ENCODE measurements at regions not wholly inside any gene's neighbourhood (a gene's known extent, or its start where the extent isn't known, plus 50 kb on each side); places are given as distances from the start of the nearest gene placed in this dataset.

GRCh38 chr7:33706186-33706585 lies 199.2 kb upstream of the BMPER start:
- H3K4me3 ChIP-seq (ENCODE audit: low read length): no peak overlapping the region
- H4K20me1 ChIP-seq (ENCODE audit: insufficient read depth, low read depth, low read length): no peaks in the 10 kb centered on the region
- no peak overlapping the region for H2AFZ ChIP-seq (ENCODE audit: low read length)
- H3K79me2 ChIP-seq (ENCODE audit: low read length): no peaks in the 10 kb centered on the region
- H3K27me3 ChIP-seq (ENCODE audit: low read length): peaks cover 3% of the 10 kb centered on the region; the same call in 1 of the 2 replicates
- no peak overlapping the region for H3K27ac ChIP-seq (ENCODE audit: low read length)
- no peaks in the 10 kb centered on the region for H3K9me2 ChIP-seq (replicated peaks; ENCODE audit: insufficient read depth, low read length)
- peaks cover 4% of the 10 kb centered on the region; the same call in 1 of the 2 replicates for H3K9me3 ChIP-seq (ENCODE audit: low read length)
- no peak overlapping the region for H3K9ac ChIP-seq (ENCODE audit: low read length)
- DNase-seq: no peak
- H3K4me1 ChIP-seq (ENCODE audit: low read length): no peaks in the 10 kb centered on the region
- H3K36me3 ChIP-seq (ENCODE audit: insufficient read depth, low read length): no peaks in the 10 kb centered on the region
- H3K4me2 ChIP-seq (ENCODE audit: low read depth, low read length, poor library complexity, severe bottlenecking): no peak overlapping the region

GRCh38 chr7:33706771-33707200 lies 198.6 kb upstream of the BMPER start:
- H2AFZ ChIP-seq (ENCODE audit: low read length): no peak overlapping the region
- H3K9me2 ChIP-seq (replicated peaks; ENCODE audit: insufficient read depth, low read length): no peaks in the 10 kb centered on the region
- no peak overlapping the region for H3K27ac ChIP-seq (ENCODE audit: low read length)
- H3K36me3 ChIP-seq (ENCODE audit: insufficient read depth, low read length): no peaks in the 10 kb centered on the region
- no peaks in the 10 kb centered on the region for H4K20me1 ChIP-seq (ENCODE audit: insufficient read depth, low read depth, low read length)
- peaks cover 3% of the 10 kb centered on the region; the same call in 1 of the 2 replicates for H3K27me3 ChIP-seq (ENCODE audit: low read length)
- H3K9me3 ChIP-seq (ENCODE audit: low read length): peaks cover 2% of the 10 kb centered on the region; the same call in 1 of the 2 replicates
- H3K79me2 ChIP-seq (ENCODE audit: low read length): no peaks in the 10 kb centered on the region
- H3K4me2 ChIP-seq (ENCODE audit: low read depth, low read length, poor library complexity, severe bottlenecking): no peak overlapping the region
- no peak overlapping the region for H3K9ac ChIP-seq (ENCODE audit: low read length)
- H3K4me3 ChIP-seq (ENCODE audit: low read length): no peak overlapping the region
- DNase-seq: no peak
- no peaks in the 10 kb centered on the region for H3K4me1 ChIP-seq (ENCODE audit: low read length)

- Histone ChIP-seq H3K27me3 (ENCODE audit: low read length) (no peaks in the 10 kb centered on the region), H4K20me1 (ENCODE audit: insufficient read depth, low read depth, low read length) (no peaks in the 10 kb centered on the region), H3K9ac (ENCODE audit: low read length) (no peak overlapping the region), H3K9me3 (ENCODE audit: low read length) (no peaks in the 10 kb centered on the region), H3K36me3 (ENCODE audit: insufficient read depth, low read length) (no peaks in the 10 kb centered on the region), H3K4me3 (ENCODE audit: low read length) (no peak overlapping the region), H3K27ac (ENCODE audit: low read length) (no peak overlapping the region), H2AFZ (ENCODE audit: low read length) (no peak overlapping the region), H3K9me2 (replicated peaks; ENCODE audit: insufficient read depth, low read length) (no peaks in the 10 kb centered on the region), H3K4me1 (ENCODE audit: low read length) (no peaks in the 10 kb centered on the region), H3K79me2 (ENCODE audit: low read length) (no peaks in the 10 kb centered on the region), H3K4me2 (ENCODE audit: low read depth, low read length, poor library complexity, severe bottlenecking) (no peak overlapping the region)
- DNase-seq: no peak
Measured at GRCh38 chr7:33707427-33707826, 197.9 kb upstream of the BMPER start.

GRCh38 chr7:33710608-33711007 lies 194.7 kb upstream of the BMPER start:
- Histone ChIP-seq H3K9me2 (replicated peaks; ENCODE audit: insufficient read depth, low read length) (no peaks in the 10 kb centered on the region), H3K9me3 (ENCODE audit: low read length) (no peaks in the 10 kb centered on the region), H3K27ac (ENCODE audit: low read length) (no peak overlapping the region), H3K27me3 (ENCODE audit: low read length) (no peaks in the 10 kb centered on the region), H3K4me1 (ENCODE audit: low read length) (no peaks in the 10 kb centered on the region), H3K4me3 (ENCODE audit: low read length) (no peak overlapping the region), H3K9ac (ENCODE audit: low read length) (no peak overlapping the region), H3K36me3 (ENCODE audit: insufficient read depth, low read length) (no peaks in the 10 kb centered on the region), H3K4me2 (ENCODE audit: low read depth, low read length, poor library complexity, severe bottlenecking) (no peak overlapping the region), H2AFZ (ENCODE audit: low read length) (no peak overlapping the region), H3K79me2 (ENCODE audit: low read length) (no peaks in the 10 kb centered on the region), H4K20me1 (ENCODE audit: insufficient read depth, low read depth, low read length) (no peaks in the 10 kb centered on the region)
- peak; percentile 39 for DNase-seq

- Histone ChIP-seq H4K20me1 (ENCODE audit: insufficient read depth, low read depth, low read length) (no peaks in the 10 kb centered on the region), H3K9me3 (ENCODE audit: low read length) (no peaks in the 10 kb centered on the region), H3K79me2 (ENCODE audit: low read length) (no peaks in the 10 kb centered on the region), H3K9ac (ENCODE audit: low read length) (no peak overlapping the region), H3K4me2 (ENCODE audit: low read depth, low read length, poor library complexity, severe bottlenecking) (no peak overlapping the region), H3K36me3 (ENCODE audit: insufficient read depth, low read length) (no peaks in the 10 kb centered on the region), H3K27ac (ENCODE audit: low read length) (no peak overlapping the region), H2AFZ (ENCODE audit: low read length) (no peak overlapping the region), H3K27me3 (ENCODE audit: low read length) (no peaks in the 10 kb centered on the region), H3K4me1 (ENCODE audit: low read length) (no peaks in the 10 kb centered on the region), H3K9me2 (replicated peaks; ENCODE audit: insufficient read depth, low read length) (no peaks in the 10 kb centered on the region), H3K4me3 (ENCODE audit: low read length) (no peak overlapping the region)
- DNase-seq: no peak
Measured at GRCh38 chr7:33711231-33712019, 193.9 kb upstream of the BMPER start.

GRCh38 chr7:33712020-33712414 lies 193.3 kb upstream of the BMPER start:
- H3K4me3 ChIP-seq (ENCODE audit: low read length): no peak overlapping the region
- no peaks in the 10 kb centered on the region for H3K9me3 ChIP-seq (ENCODE audit: low read length)
- no peak overlapping the region for H3K4me2 ChIP-seq (ENCODE audit: low read depth, low read length, poor library complexity, severe bottlenecking)
- H3K36me3 ChIP-seq (ENCODE audit: insufficient read depth, low read length): no peaks in the 10 kb centered on the region
- no peaks in the 10 kb centered on the region for H3K4me1 ChIP-seq (ENCODE audit: low read length)
- no peaks in the 10 kb centered on the region for H4K20me1 ChIP-seq (ENCODE audit: insufficient read depth, low read depth, low read length)
- DNase-seq: no peak
- no peak overlapping the region for H2AFZ ChIP-seq (ENCODE audit: low read length)
- H3K27me3 ChIP-seq (ENCODE audit: low read length): no peaks in the 10 kb centered on the region
- no peak overlapping the region for H3K27ac ChIP-seq (ENCODE audit: low read length)
- no peaks in the 10 kb centered on the region for H3K79me2 ChIP-seq (ENCODE audit: low read length)
- no peaks in the 10 kb centered on the region for H3K9me2 ChIP-seq (replicated peaks; ENCODE audit: insufficient read depth, low read length)
- H3K9ac ChIP-seq (ENCODE audit: low read length): no peak overlapping the region

- Histone ChIP-seq H3K9me3 (ENCODE audit: low read length) (no peaks in the 10 kb centered on the region), H4K20me1 (ENCODE audit: insufficient read depth, low read depth, low read length) (no peaks in the 10 kb centered on the region), H3K9ac (ENCODE audit: low read length) (no peak overlapping the region), H3K4me3 (ENCODE audit: low read length) (no peak overlapping the region), H2AFZ (ENCODE audit: low read length) (no peak overlapping the region), H3K4me2 (ENCODE audit: low read depth, low read length, poor library complexity, severe bottlenecking) (no peak overlapping the region), H3K27ac (ENCODE audit: low read length) (no peak overlapping the region), H3K79me2 (ENCODE audit: low read length) (no peaks in the 10 kb centered on the region), H3K36me3 (ENCODE audit: insufficient read depth, low read length) (no peaks in the 10 kb centered on the region), H3K4me1 (ENCODE audit: low read length) (no peaks in the 10 kb centered on the region), H3K9me2 (replicated peaks; ENCODE audit: insufficient read depth, low read length) (no peaks in the 10 kb centered on the region), H3K27me3 (ENCODE audit: low read length) (no peaks in the 10 kb centered on the region)
- DNase-seq: no peak
Measured at GRCh38 chr7:33714208-33714607, 191.1 kb upstream of the BMPER start.

GRCh38 chr7:33716581-33717477 lies 188.5 kb upstream of the BMPER start:
- Histone ChIP-seq H3K27ac (ENCODE audit: low read length) (no peak overlapping the region), H3K9ac (ENCODE audit: low read length) (no peak overlapping the region), H2AFZ (ENCODE audit: low read length) (no peak overlapping the region), H3K9me3 (ENCODE audit: low read length) (no peaks in the 10 kb centered on the region), H4K20me1 (ENCODE audit: insufficient read depth, low read depth, low read length) (no peaks in the 10 kb centered on the region), H3K27me3 (ENCODE audit: low read length) (no peaks in the 10 kb centered on the region), H3K4me3 (ENCODE audit: low read length) (no peak overlapping the region), H3K79me2 (ENCODE audit: low read length) (no peaks in the 10 kb centered on the region), H3K4me1 (ENCODE audit: low read length) (no peaks in the 10 kb centered on the region), H3K36me3 (ENCODE audit: insufficient read depth, low read length) (no peaks in the 10 kb centered on the region), H3K9me2 (replicated peaks; ENCODE audit: insufficient read depth, low read length) (no peaks in the 10 kb centered on the region), H3K4me2 (ENCODE audit: low read depth, low read length, poor library complexity, severe bottlenecking) (no peak overlapping the region)
- peak; percentile 63 for DNase-seq

All from Karpas-422 (cell line).